AG04449 (cell line): ENCODE measurements at regions not wholly inside any gene's neighbourhood (a gene's known extent, or its start where the extent isn't known, plus 50 kb on each side); places are given as distances from the start of the nearest gene placed in this dataset.

Experiments used
- CTCF ChIA-PET: fragments of 350-600 bp; formaldehyde crosslinking; extraction: SDS; loops from one replicate; lab custom pipeline; 2021; ENCODE audit warnings: antibody characterized with exemption; lab: Yijun Ruan, JAX
- POLR2A ChIA-PET: fragments of 400-600, 350-600 bp; formaldehyde crosslinking; extraction: SDS; loops from one replicate; lab custom pipeline; 2020; ENCODE audit warnings: antibody characterized with exemption, inconsistent platforms; lab: Yijun Ruan, JAX
- DNase-seq: peaks from one replicate; pipeline ENCODE4 v3.0.0-alpha.2; 2010; ENCODE audit warnings: low read depth, low spot score
- H3K4me3 ChIP-seq: 2 replicates; pipeline ENCODE4 v1.5.1; 2011; ENCODE audit warnings: low read depth, mild to moderate bottlenecking, control low read depth, low read length
- TF ChIP-seq, protein P1 (sequence below): IDR thresholded peaks from one replicate; pipeline ENCODE4 v1.5.1; 2011; ENCODE audit warnings: mild to moderate bottlenecking, moderate library complexity, low read length, control low read depth, inconsistent platforms; ENCODE audit not compliant: insufficient read depth; ENCODE audit errors: missing control alignments

DNA sequence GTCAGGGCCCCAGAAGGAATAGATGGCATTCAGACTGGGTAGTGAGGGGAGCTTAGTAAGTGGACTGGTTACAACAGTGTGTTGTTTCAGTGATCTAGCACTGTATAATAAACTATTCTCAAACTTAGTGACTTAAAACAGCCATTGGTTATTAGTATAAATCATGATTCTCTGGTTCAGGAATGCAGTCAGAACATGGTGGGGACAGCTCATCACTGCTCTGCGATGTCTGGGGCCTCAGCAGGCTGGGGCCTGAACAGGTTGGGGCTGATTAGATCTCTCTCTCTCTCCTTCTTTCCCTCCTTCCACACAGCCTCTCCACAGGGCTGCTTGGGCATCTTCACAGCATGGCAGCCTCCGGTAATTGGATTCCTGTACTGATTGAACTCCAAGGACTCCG lies 160.4 kb downstream of the GATB start:
- DNase-seq: no peak
- ChIA-PET POLR2A (no interaction called here), CTCF (interaction anchor here (0.9 to 6.3 kb wide), 5 partner anchors 9 to 483 kb away, joined by 3 to 72 read pairs (median 4); no protein-coding TSS in a partner anchor)
- no peak overlapping the region for H3K4me3 ChIP-seq
- TF ChIP-seq, protein P1, sequence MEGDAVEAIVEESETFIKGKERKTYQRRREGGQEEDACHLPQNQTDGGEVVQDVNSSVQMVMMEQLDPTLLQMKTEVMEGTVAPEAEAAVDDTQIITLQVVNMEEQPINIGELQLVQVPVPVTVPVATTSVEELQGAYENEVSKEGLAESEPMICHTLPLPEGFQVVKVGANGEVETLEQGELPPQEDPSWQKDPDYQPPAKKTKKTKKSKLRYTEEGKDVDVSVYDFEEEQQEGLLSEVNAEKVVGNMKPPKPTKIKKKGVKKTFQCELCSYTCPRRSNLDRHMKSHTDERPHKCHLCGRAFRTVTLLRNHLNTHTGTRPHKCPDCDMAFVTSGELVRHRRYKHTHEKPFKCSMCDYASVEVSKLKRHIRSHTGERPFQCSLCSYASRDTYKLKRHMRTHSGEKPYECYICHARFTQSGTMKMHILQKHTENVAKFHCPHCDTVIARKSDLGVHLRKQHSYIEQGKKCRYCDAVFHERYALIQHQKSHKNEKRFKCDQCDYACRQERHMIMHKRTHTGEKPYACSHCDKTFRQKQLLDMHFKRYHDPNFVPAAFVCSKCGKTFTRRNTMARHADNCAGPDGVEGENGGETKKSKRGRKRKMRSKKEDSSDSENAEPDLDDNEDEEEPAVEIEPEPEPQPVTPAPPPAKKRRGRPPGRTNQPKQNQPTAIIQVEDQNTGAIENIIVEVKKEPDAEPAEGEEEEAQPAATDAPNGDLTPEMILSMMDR: no peak

DNA sequence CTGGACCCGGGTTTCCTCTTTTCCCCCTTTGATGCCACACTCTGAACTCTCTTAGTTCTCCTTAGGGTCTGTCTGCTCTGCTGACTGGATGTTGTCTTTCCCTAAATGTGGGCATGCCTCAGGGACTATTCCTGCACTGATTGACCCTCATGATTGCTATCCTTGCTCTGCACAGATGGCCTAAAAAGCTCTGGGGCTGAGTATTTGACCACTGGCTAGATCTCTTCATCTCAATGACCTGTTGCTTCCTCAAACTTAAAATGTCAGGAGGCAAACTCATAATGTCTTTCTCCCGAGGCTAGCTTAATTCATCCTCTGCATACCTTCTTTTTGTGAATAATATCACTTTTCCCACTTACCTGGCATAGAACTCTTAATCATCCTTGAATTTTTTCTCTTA lies 157.4 kb downstream of the GATB start:
- DNase-seq: no peak
- POLR2A ChIA-PET: no interaction called here
- TF ChIP-seq, protein P1: no peak
- H3K4me3 ChIP-seq: no peak overlapping the region
- CTCF ChIA-PET: interaction anchor here (1.0 to 6.3 kb wide), 16 partner anchors 8 to 491 kb away, joined by 3 to 72 read pairs (median 6); partner anchors contain the start of gene FHIP1A

DNA sequence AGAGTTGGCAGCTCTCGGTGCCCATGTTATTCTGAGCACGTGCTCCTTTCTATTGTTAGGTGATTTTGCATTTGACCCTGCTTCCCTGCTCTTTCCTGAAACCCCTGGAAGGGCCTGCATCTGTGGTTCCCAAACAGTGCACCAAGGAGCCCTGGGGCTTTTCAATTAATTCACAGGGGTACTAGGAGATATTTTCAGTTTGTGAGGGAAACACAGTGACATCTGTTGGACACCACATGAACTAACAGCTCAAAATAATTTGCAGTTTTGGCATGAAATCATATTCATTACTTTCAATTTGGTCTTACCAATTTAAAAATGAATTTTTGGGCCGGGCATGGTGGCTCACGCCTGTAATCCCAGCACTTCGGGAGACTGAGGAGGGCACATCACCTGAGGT lies 156.6 kb downstream of the GATB start:
- TF ChIP-seq, protein P1: peak; percentile 33
- no peak for DNase-seq
- ChIA-PET CTCF (interaction anchor here (0.6 to 6.3 kb wide), 28 partner anchors 9 to 491 kb away, joined by 3 to 72 read pairs (median 4); partner anchors contain the start of gene FHIP1A), POLR2A (no interaction called here)
- no peak overlapping the region for H3K4me3 ChIP-seq

DNA sequence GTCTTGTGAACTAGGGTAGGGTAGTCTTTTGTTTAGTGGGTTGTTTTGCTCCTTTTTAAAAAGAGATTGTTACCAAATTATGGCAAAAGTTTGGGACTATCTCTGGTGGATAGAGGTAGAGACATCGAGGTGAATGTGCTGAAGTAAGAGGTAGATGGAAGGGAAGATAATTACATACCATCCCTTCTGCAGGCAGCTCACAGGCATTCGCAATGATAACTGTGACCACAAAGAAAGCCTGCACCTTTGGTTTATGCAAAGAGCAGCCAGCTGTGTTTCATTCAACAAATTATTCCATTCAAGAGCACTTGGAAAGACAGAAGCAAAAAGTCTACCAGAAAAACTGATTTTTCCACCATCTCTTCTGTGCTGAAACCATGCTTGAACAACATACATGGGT lies 155.6 kb downstream of the GATB start:
- CTCF ChIA-PET: interaction anchor here (0.7 to 6.3 kb wide), 17 partner anchors 8 to 488 kb away, joined by 3 to 72 read pairs (median 4); no protein-coding TSS in a partner anchor
- TF ChIP-seq, protein P1: no peak
- POLR2A ChIA-PET: no interaction called here
- DNase-seq: no peak
- no peak overlapping the region for H3K4me3 ChIP-seq

DNA sequence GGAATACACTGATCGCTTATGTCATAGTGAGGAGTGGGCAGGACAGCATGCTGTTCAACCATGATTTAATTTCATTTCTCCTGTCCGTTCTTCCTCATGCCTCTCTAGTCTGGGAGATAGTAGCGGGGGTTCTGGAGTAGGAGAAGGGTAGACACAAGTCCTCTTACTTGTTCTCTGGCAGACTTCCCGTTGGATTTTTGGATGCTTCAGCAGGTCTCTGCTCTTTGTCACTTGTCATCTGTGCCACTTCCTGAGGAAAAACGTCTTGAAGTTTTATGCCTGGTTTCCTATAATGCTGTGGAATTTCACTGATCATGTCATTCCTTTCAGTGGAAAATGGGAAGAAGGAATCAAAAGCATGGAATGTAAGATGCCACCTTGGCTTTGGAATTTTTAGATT lies 154.7 kb downstream of the GATB start:
- TF ChIP-seq, protein P1: no peak
- ChIA-PET POLR2A (no interaction called here), CTCF (interaction anchor here (0.7 to 3.5 kb wide), 5 partner anchors 8 to 489 kb away, joined by 3 to 22 read pairs (median 5); no protein-coding TSS in a partner anchor)
- H3K4me3 ChIP-seq: no peak overlapping the region
- DNase-seq: no peak

DNA sequence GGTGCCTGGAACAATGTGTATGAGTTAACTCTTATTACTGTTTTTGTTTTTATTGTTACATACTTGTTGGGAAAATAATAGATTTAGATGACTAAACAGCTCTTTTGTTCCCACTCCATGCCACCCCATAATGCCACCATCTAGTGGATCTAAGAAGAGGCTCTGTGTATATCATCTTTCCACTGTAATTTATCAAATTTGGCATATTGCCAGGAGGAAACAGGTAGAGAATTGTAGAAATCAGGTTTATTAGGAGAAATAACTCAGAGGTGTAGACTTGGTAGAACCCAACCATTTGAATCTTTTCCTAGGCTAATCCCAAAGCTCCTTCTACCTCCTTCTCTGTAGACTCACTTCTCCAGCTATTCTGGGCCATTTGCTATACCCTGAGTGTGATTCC lies 150.6 kb downstream of the GATB start:
- ChIA-PET POLR2A (no interaction called here), CTCF (interaction anchor here (0.8 to 1.7 kb wide), 6 partner anchors 9 to 493 kb away, joined by 3 to 11 read pairs (median 4); no protein-coding TSS in a partner anchor)

More for the DNA sequence above, 150.6 kb downstream of the GATB start:
- TF ChIP-seq, protein P1: no peak
- DNase-seq: no peak
- H3K4me3 ChIP-seq: no peak overlapping the region
